Lower leg skin (tissue), 4 donors: ENCODE measurements at regions not wholly inside any gene's neighbourhood (a gene's known extent, or its start where the extent isn't known, plus 50 kb on each side); places are given as distances from the start of the nearest gene placed in this dataset.
A peak's percentile ranks its signal among the peaks of the same experiment; 100 is the strongest.

Experiments
- DNase-seq, 2 donors: peaks; one replicate each; pipeline ENCODE4 v3.0.0-alpha.2; 2019; ENCODE audit warnings: low spot score in 2 of 2
- H3K4me3 ChIP-seq: fragments of 200-600 bp; sonication (generic); 2 replicates; pipeline ENCODE4 v1.5.1; 2017; ENCODE audit warnings: mild to moderate bottlenecking, low read depth; ENCODE audit not compliant: poor library complexity, severe bottlenecking
- CTCF ChIP-seq, 3 donors: fragments of 450-650 bp; IDR thresholded peaks; one replicate each; pipeline ENCODE4 v1.5.1; 2016; ENCODE audit warnings: antibody characterized with exemption in 3 of 3, mild to moderate bottlenecking in 3 of 3, moderate library complexity in 2 of 3
- POLR2A ChIP-seq, 2 donors: fragments of 450-650 bp; IDR thresholded peaks; one replicate each; pipeline ENCODE4 v1.6.1; 2016 to 2017; ENCODE audit warnings: antibody characterized with exemption in 2 of 2, mild to moderate bottlenecking in 1 of 2, moderate library complexity in 1 of 2
- WGBS, 2 donors: methylation state at CpG; one replicate each; pipeline ENCODE4 v1.1.5; 2018; 5-methylcytosine and 5-hydroxymethylcytosine counted together
- intact Hi-C: fragments of 100-400 bp; cut with DNase I; formaldehyde crosslinking; loops from one replicate; pipeline ENCODE4 v1.15.0; 2023; ENCODE audit warnings: low total_unique reads

- no peak overlapping the region for H3K4me3 ChIP-seq
- 73% methylated on average over 12 of the region's 12 CpGs for WGBS, 2 donors
- no peak for DNase-seq
- intact Hi-C loops = no loop called here
- TF ChIP-seq CTCF (IDR thresholded peaks at IDR 0.05) (no peak), POLR2A (IDR thresholded peaks at IDR 0.05) (no peak)
These were observed 418.6 kb downstream of the MN1 start for GRCh38 chr22:27382947-27383346.

GRCh38 chr22:27383896-27384295, 417.7 kb downstream of the MN1 start:
- intact Hi-C loops = no loop called here
- 84 to 86% methylated on average over 3 of the region's 3 CpGs for WGBS, 2 donors
- no peak for DNase-seq
- no peak for TF ChIP-seq CTCF (IDR thresholded peaks at IDR 0.05)
- no peak for TF ChIP-seq POLR2A (IDR thresholded peaks at IDR 0.05)
- H3K4me3 ChIP-seq = no peak overlapping the region

GRCh38 chr22:27385261-27385998, 416.1 kb downstream of the MN1 start:
- no peak overlapping the region for H3K4me3 ChIP-seq
- WGBS, 2 donors = 78 to 84% methylated on average over 16 of the region's 16 CpGs
- intact Hi-C loops = no loop called here
- no peak for DNase-seq
- TF ChIP-seq POLR2A (IDR thresholded peaks at IDR 0.05) (no peak), CTCF (IDR thresholded peaks at IDR 0.05) (no peak)

- intact Hi-C loops = no loop called here
- DNase-seq = peak in 1 of 2 donors; percentile 49
- H3K4me3 ChIP-seq = no peak overlapping the region
- WGBS, 2 donors = 47 to 51% methylated on average over 7 of the region's 7 CpGs
- no peak for TF ChIP-seq CTCF (IDR thresholded peaks at IDR 0.05)
- no peak for TF ChIP-seq POLR2A (IDR thresholded peaks at IDR 0.05)
These were observed 415.4 kb downstream of the MN1 start for GRCh38 chr22:27386186-27386585.

- intact Hi-C loops = no loop called here
- peak in 1 of 2 donors; percentile 63 for DNase-seq
These were observed 414.0 kb downstream of the MN1 start for GRCh38 chr22:27387561-27387960.

More at GRCh38 chr22:27387561-27387960, 414.0 kb downstream of the MN1 start:
- H3K4me3 ChIP-seq = no peak overlapping the region
- no peak for TF ChIP-seq CTCF (IDR thresholded peaks at IDR 0.05)
- TF ChIP-seq POLR2A (IDR thresholded peaks at IDR 0.05) = no peak
- WGBS, 2 donors = 45 to 61% methylated on average over 6 of the region's 6 CpGs
